DOHH2 (cell line): ENCODE measurements at regions not wholly inside any gene's neighbourhood (a gene's known extent, or its start where the extent isn't known, plus 50 kb on each side); places are given as distances from the start of the nearest gene placed in this dataset.

Experiments used
- H3F3A ChIP-seq: fragments of 200-600 bp; sonication (generic), shearing (Covaris generic); 2 replicates; pipeline ENCODE4 v1.6.0; 2016; ENCODE audit warnings: antibody characterized with exemption, mild to moderate bottlenecking; ENCODE audit not compliant: control insufficient read depth, insufficient read depth
- H3K27ac ChIP-seq: fragments of 200-600 bp; sonication (generic); 2 replicates; pipeline ENCODE4 v1.5.1; 2014; ENCODE audit warnings: low read depth, mild to moderate bottlenecking, low read length, moderate library complexity
- H3K27me3 ChIP-seq: fragments of 200-600 bp; sonication (generic); 2 replicates; pipeline ENCODE4 v1.6.1; 2014; ENCODE audit warnings: mild to moderate bottlenecking, low read length, mixed read lengths; ENCODE audit not compliant: control insufficient read depth
- H3K36me3 ChIP-seq: fragments of 200-600 bp; sonication (generic); 2 replicates; pipeline ENCODE4 v1.6.1; 2014; ENCODE audit warnings: mild to moderate bottlenecking, low read length, moderate library complexity, mixed read lengths; ENCODE audit not compliant: control insufficient read depth
- H3K4me1 ChIP-seq: fragments of 200-600 bp; sonication (generic); 2 replicates; pipeline ENCODE4 v1.6.1; 2014; ENCODE audit warnings: mild to moderate bottlenecking, low read length, mixed read lengths; ENCODE audit not compliant: control insufficient read depth
- H3K4me2 ChIP-seq: fragments of 200-600 bp; sonication (generic); 2 replicates; pipeline ENCODE4 v1.6.0; 2014; ENCODE audit warnings: mild to moderate bottlenecking, low read length, moderate library complexity
- H3K4me3 ChIP-seq: fragments of 200-600 bp; sonication (generic); 2 replicates; pipeline ENCODE4 v1.5.1; 2014; ENCODE audit warnings: mild to moderate bottlenecking, low read length, mixed read lengths
- H3K79me2 ChIP-seq: fragments of 200-600 bp; sonication (generic); 2 replicates; pipeline ENCODE4 v1.6.1; 2014; ENCODE audit warnings: mild to moderate bottlenecking, low read length, mixed read lengths; ENCODE audit not compliant: control insufficient read depth
- H3K9me2 ChIP-seq: fragments of 200-600 bp; sonication (generic); replicated peaks from 2 replicates; pipeline ENCODE4 v1.6.1; 2014; ENCODE audit warnings: mild to moderate bottlenecking, low read length, mixed read lengths; ENCODE audit not compliant: control insufficient read depth
- H3K9me3 ChIP-seq: fragments of 200-600 bp; sonication (generic); 2 replicates; pipeline ENCODE4 v1.6.1; 2014; ENCODE audit warnings: antibody characterized with exemption, low read length, mixed read lengths; ENCODE audit not compliant: control insufficient read depth, insufficient read depth
- H4K20me1 ChIP-seq: fragments of 200-600 bp; sonication (generic); 2 replicates; pipeline ENCODE4 v1.6.0; 2014; ENCODE audit warnings: low read depth, mild to moderate bottlenecking, antibody characterized with exemption, low read length, moderate library complexity; ENCODE audit not compliant: control insufficient read depth, insufficient read depth
- CTCF ChIP-seq: fragments of 200-600 bp; sonication (generic); IDR thresholded peaks from one replicate; pipeline ENCODE4 v1.5.1; 2014; ENCODE audit warnings: antibody characterized with exemption, mild to moderate bottlenecking, low read depth, low read length; ENCODE audit not compliant: poor library complexity, severe bottlenecking
- EZH2phosphoT487 ChIP-seq: fragments of 200-600 bp; sonication (generic); IDR thresholded peaks from 2 replicates; pipeline ENCODE4 v1.6.1; 2017; ENCODE audit warnings: borderline replicate concordance, mild to moderate bottlenecking, antibody characterized with exemption, low read length, moderate library complexity, mixed read lengths

- H3K36me3 ChIP-seq = no peaks in the 10 kb centered on the region
- no peak for TF ChIP-seq CTCF
- no peak for TF ChIP-seq EZH2phosphoT487
- H3K9me3 ChIP-seq = no peaks in the 10 kb centered on the region
- no peaks in the 10 kb centered on the region for H3F3A ChIP-seq
- no peaks in the 10 kb centered on the region for H4K20me1 ChIP-seq
- no peak overlapping the region for H3K27ac ChIP-seq
- H3K9me2 ChIP-seq = no peaks in the 10 kb centered on the region
- no peak overlapping the region for H3K4me2 ChIP-seq
- no peaks in the 10 kb centered on the region for H3K79me2 ChIP-seq
- no peaks in the 10 kb centered on the region for H3K27me3 ChIP-seq
- no peaks in the 10 kb centered on the region for H3K4me1 ChIP-seq
- no peak overlapping the region for H3K4me3 ChIP-seq
Measured at GRCh38 chr14:104350463-104351185, 212.2 kb downstream of the KIF26A start.

- Histone ChIP-seq H3K9me3 (no peaks in the 10 kb centered on the region), H3K9me2 (no peaks in the 10 kb centered on the region), H3K27me3 (no peaks in the 10 kb centered on the region), H3F3A (no peaks in the 10 kb centered on the region), H3K27ac (no peak overlapping the region), H3K4me1 (no peaks in the 10 kb centered on the region), H3K36me3 (no peaks in the 10 kb centered on the region), H3K79me2 (no peaks in the 10 kb centered on the region), H3K4me2 (no peak overlapping the region), H4K20me1 (no peaks in the 10 kb centered on the region), H3K4me3 (no peak overlapping the region)
- TF ChIP-seq CTCF (no peak), EZH2phosphoT487 (no peak)
Measured at GRCh38 chr14:104351849-104352492, 213.6 kb downstream of the KIF26A start.

GRCh38 chr14:104352493-104353220 lies 214.3 kb downstream of the KIF26A start:
- Histone ChIP-seq H3K9me2 (no peaks in the 10 kb centered on the region), H3K9me3 (no peaks in the 10 kb centered on the region), H3K4me3 (no peak overlapping the region), H3K4me2 (no peak overlapping the region), H3K36me3 (no peaks in the 10 kb centered on the region), H3K27ac (no peak overlapping the region), H3K4me1 (no peaks in the 10 kb centered on the region), H4K20me1 (no peaks in the 10 kb centered on the region), H3K79me2 (no peaks in the 10 kb centered on the region), H3F3A (no peaks in the 10 kb centered on the region), H3K27me3 (no peaks in the 10 kb centered on the region)
- TF ChIP-seq EZH2phosphoT487 (no peak), CTCF (no peak)
